Body of pancreas (tissue), 4 donors: ENCODE measurements at regions not wholly inside any gene's neighbourhood (a gene's known extent, or its start where the extent isn't known, plus 50 kb on each side); places are given as distances from the start of the nearest gene placed in this dataset.

Experiments
- POLR2A ChIP-seq, 3 donors: fragments of 450-650 bp; IDR thresholded peaks; one replicate each; pipeline ENCODE4 v1.6.1; 2016; ENCODE audit warnings: antibody characterized with exemption in 3 of 3, mild to moderate bottlenecking in 2 of 3
- TF ChIP-seq, protein P1 (sequence below), 7 experiments: fragments of 450-650 bp in 4 of 7; fragments of 200-600 bp in 3 of 7; sonication (generic) in 3 of 7; IDR thresholded peaks; one replicate each; pipeline ENCODE4 v1.5.1; 2016 to 2019; ENCODE audit warnings: antibody characterized with exemption in 7 of 7

GRCh38 chr13:40217675-40218074 lies 448.8 kb downstream of the FOXO1 start:
- TF ChIP-seq, protein P1, sequence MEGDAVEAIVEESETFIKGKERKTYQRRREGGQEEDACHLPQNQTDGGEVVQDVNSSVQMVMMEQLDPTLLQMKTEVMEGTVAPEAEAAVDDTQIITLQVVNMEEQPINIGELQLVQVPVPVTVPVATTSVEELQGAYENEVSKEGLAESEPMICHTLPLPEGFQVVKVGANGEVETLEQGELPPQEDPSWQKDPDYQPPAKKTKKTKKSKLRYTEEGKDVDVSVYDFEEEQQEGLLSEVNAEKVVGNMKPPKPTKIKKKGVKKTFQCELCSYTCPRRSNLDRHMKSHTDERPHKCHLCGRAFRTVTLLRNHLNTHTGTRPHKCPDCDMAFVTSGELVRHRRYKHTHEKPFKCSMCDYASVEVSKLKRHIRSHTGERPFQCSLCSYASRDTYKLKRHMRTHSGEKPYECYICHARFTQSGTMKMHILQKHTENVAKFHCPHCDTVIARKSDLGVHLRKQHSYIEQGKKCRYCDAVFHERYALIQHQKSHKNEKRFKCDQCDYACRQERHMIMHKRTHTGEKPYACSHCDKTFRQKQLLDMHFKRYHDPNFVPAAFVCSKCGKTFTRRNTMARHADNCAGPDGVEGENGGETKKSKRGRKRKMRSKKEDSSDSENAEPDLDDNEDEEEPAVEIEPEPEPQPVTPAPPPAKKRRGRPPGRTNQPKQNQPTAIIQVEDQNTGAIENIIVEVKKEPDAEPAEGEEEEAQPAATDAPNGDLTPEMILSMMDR (IDR thresholded peaks at IDR 0.05), result no peak
- no peak for TF ChIP-seq POLR2A (IDR thresholded peaks at IDR 0.05)
